ENCODE measurements at regions not wholly inside any gene's neighbourhood (a gene's known extent, or its start where the extent isn't known, plus 50 kb on each side); places are given as distances from the start of the nearest gene placed in this dataset.

DNA sequence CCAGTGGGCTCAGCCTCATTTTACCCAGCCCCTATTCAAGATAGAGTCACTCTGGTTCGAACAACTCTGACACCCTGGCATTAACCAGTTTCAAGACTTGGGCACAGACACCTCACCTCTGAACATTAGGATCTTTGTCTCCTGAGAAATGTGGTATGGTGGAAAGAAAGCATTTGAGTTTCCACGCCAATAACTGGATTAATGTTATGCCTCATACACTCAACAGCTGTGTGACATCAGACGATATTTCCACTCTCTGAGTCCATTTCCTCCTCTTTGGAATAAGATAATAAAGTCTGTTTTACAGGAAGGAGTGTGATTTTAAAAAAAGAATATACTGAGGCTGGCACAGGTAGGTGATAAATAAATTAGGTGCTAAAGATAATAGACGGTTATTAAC lies 121.3 kb upstream of the CHL1 start:
- TF ChIP-seq EZH2phosphoT487 (IDR thresholded peaks at IDR 0.05; ENCODE audit: insufficient read depth, low read depth) (no peak), EZH2 (IDR thresholded peaks at IDR 0.05; ENCODE audit: insufficient read depth, poor library complexity, severe bottlenecking) (no peak)
